GM23248 (cell line): ENCODE measurements at regions not wholly inside any gene's neighbourhood (a gene's known extent, or its start where the extent isn't known, plus 50 kb on each side); places are given as distances from the start of the nearest gene placed in this dataset.

Experiments used
- DNase-seq: peaks from one replicate; pipeline ENCODE4 v3.0.0-alpha.2; 2015
- H2AFZ ChIP-seq: fragments of 200-600 bp; sonication (generic); 2 replicates; pipeline ENCODE4 v1.6.1; 2016; ENCODE audit warnings: antibody characterized with exemption
- H3F3A ChIP-seq: fragments of 200-600 bp; sonication (generic); 2 replicates; pipeline ENCODE4 v1.6.1; 2016; ENCODE audit warnings: mild to moderate bottlenecking, antibody characterized with exemption, mixed run types; ENCODE audit not compliant: insufficient read depth
- H3K27ac ChIP-seq: fragments of 200-600 bp; sonication (generic); 2 replicates; pipeline ENCODE4 v1.5.1; 2016; ENCODE audit warnings: mild to moderate bottlenecking
- H3K27me3 ChIP-seq: fragments of 200-600 bp; sonication (generic); replicated peaks from 2 replicates; pipeline ENCODE4 v1.6.1; 2016; ENCODE audit warnings: mild to moderate bottlenecking; ENCODE audit not compliant: insufficient read depth
- H3K36me3 ChIP-seq: fragments of 200-600 bp; sonication (generic); 2 replicates; pipeline ENCODE4 v1.6.1; 2016; ENCODE audit warnings: low read depth, mild to moderate bottlenecking
- H3K4me1 ChIP-seq: fragments of 200-600 bp; sonication (generic); 2 replicates; pipeline ENCODE4 v1.6.1; 2016; ENCODE audit warnings: mild to moderate bottlenecking; ENCODE audit not compliant: insufficient read depth
- H3K4me2 ChIP-seq: fragments of 200-600 bp; sonication (generic); one replicate; pipeline ENCODE4 v1.6.1; 2016; ENCODE audit warnings: mild to moderate bottlenecking; ENCODE audit not compliant: unreplicated experiment
- H3K4me3 ChIP-seq: fragments of 200-600 bp; sonication (generic); 2 replicates; pipeline ENCODE4 v1.5.1; 2016; ENCODE audit warnings: mild to moderate bottlenecking
- H3K79me2 ChIP-seq: fragments of 200-600 bp; sonication (generic); 2 replicates; pipeline ENCODE4 v1.6.1; 2016; ENCODE audit warnings: mild to moderate bottlenecking; ENCODE audit not compliant: insufficient read depth
- H3K9ac ChIP-seq: fragments of 200-600 bp; sonication (generic); 2 replicates; pipeline ENCODE4 v1.6.1; 2016; ENCODE audit warnings: mild to moderate bottlenecking
- H3K9me2 ChIP-seq: fragments of 200-600 bp; sonication (generic); 2 replicates; pipeline ENCODE4 v1.6.1; 2016; ENCODE audit warnings: mixed run types, mild to moderate bottlenecking, moderate library complexity; ENCODE audit not compliant: insufficient read depth
- H3K9me3 ChIP-seq: fragments of 200-600 bp; sonication (generic); one replicate; pipeline ENCODE4 v1.6.1; 2017; ENCODE audit warnings: low read depth
- H4K20me1 ChIP-seq: fragments of 200-600 bp; sonication (generic); 2 replicates; pipeline ENCODE4 v1.6.0; 2016; ENCODE audit not compliant: insufficient read depth
- EZH2 ChIP-seq: fragments of 200-600 bp; sonication (generic); IDR thresholded peaks from 2 replicates; pipeline ENCODE4 v1.6.1; 2018; ENCODE audit warnings: antibody characterized with exemption, mild to moderate bottlenecking; ENCODE audit not compliant: insufficient read depth, poor library complexity, severe bottlenecking
- EZH2phosphoT487 ChIP-seq: fragments of 200-600 bp; sonication (generic); IDR thresholded peaks from 2 replicates; pipeline ENCODE4 v1.6.1; 2018; ENCODE audit warnings: antibody characterized with exemption, moderate library complexity, mild to moderate bottlenecking, low read depth; ENCODE audit not compliant: insufficient read depth
- WGBS, 2 experiments: methylation state at CpG; one replicate each; pipeline ENCODE4 v1.1.6; 2015 to 2017; ENCODE audit warnings: low lambda C conversion rate in 2 of 2, low coverage in 1 of 2; ENCODE audit errors: missing lambda C conversion rate in 2 of 2; 5-methylcytosine and 5-hydroxymethylcytosine counted together
- in situ Hi-C: fragments of 300-500 bp; cut with MboI; formaldehyde crosslinking; loops from 2 replicates; pipeline ENCODE4 v1.15.0; 2020

GRCh38 chr2:12330916-12331315 is 385.8 kb upstream of the TRIB2 start:
- no peak overlapping the region for H3K4me2 ChIP-seq
- no peaks in the 10 kb centered on the region for H3K27me3 ChIP-seq
- no peak overlapping the region for H3K27ac ChIP-seq
- no peak overlapping the region for H2AFZ ChIP-seq
- no peaks in the 10 kb centered on the region for H3K79me2 ChIP-seq
- DNase-seq = peak; percentile 80
- 71 to 82% methylated on average over 3 of the region's 3 CpGs for WGBS, 2 experiments
- no peaks in the 10 kb centered on the region for H4K20me1 ChIP-seq
- H3K36me3 ChIP-seq = no peaks in the 10 kb centered on the region
- no peak for TF ChIP-seq EZH2
- no peak for TF ChIP-seq EZH2phosphoT487
- H3K4me1 ChIP-seq = no peaks in the 10 kb centered on the region
- H3K9me2 ChIP-seq = peaks cover 5% of the 10 kb centered on the region; the same call in 1 of the 2 replicates
- in situ Hi-C loops = no loop called here
- no peak overlapping the region for H3K9ac ChIP-seq
- H3K4me3 ChIP-seq = no peak overlapping the region
- H3F3A ChIP-seq = no peaks in the 10 kb centered on the region
- no peaks in the 10 kb centered on the region for H3K9me3 ChIP-seq

DNA sequence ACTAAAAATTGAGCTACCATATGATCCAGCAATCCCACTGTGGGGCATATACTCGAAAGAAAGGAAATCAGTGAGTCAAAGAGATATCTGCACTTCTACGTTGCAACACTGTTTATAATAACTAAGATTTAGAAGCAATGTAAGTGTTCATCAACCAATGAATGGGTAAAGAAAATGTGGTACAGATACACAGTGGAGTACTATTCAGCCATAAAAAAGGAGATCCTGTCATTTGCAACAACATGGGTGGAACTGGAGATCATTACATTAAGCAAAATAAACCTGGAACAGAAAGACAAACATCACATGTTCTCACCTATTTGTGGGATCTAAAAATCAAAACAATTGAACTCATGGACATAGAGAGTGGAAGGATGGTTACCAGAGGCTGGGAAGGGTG is 385.0 kb upstream of the TRIB2 start:
- H3K4me1 ChIP-seq = no peaks in the 10 kb centered on the region
- H3K79me2 ChIP-seq = no peaks in the 10 kb centered on the region
- in situ Hi-C loops = no loop called here
- H3K9me2 ChIP-seq = peaks cover 5% of the 10 kb centered on the region; the same call in 1 of the 2 replicates
- no peak overlapping the region for H3K27ac ChIP-seq
- no peaks in the 10 kb centered on the region for H3K36me3 ChIP-seq
- H3K4me3 ChIP-seq = no peak overlapping the region
- no peak overlapping the region for H3K9ac ChIP-seq
- 83 to 86% methylated on average over 2 of the region's 2 CpGs for WGBS, 2 experiments
- no peaks in the 10 kb centered on the region for H3F3A ChIP-seq
- TF ChIP-seq EZH2phosphoT487 = no peak
- TF ChIP-seq EZH2 = no peak
- H3K9me3 ChIP-seq = no peaks in the 10 kb centered on the region
- DNase-seq = no peak
- H2AFZ ChIP-seq = no peak overlapping the region
- no peak overlapping the region for H3K4me2 ChIP-seq
- H3K27me3 ChIP-seq = 0 out of 2 replicates have a peak, but pooled peaks cover 2% of the 10 kb centered on the region
- no peaks in the 10 kb centered on the region for H4K20me1 ChIP-seq

- no peaks in the 10 kb centered on the region for H3K4me1 ChIP-seq
- no peak overlapping the region for H3K27ac ChIP-seq
- TF ChIP-seq EZH2 = no peak
- TF ChIP-seq EZH2phosphoT487 = no peak
- no peaks in the 10 kb centered on the region for H3K79me2 ChIP-seq
- in situ Hi-C loops = no loop called here
- 0 out of 2 replicates have a peak, but pooled peaks cover 2% of the 10 kb centered on the region for H3K27me3 ChIP-seq
- no peak overlapping the region for H3K4me2 ChIP-seq
- no peaks in the 10 kb centered on the region for H3F3A ChIP-seq
- no peak overlapping the region for H3K9ac ChIP-seq
- 53 to 56% methylated on average over 2 of the region's 2 CpGs for WGBS, 2 experiments
- no peaks in the 10 kb centered on the region for H3K9me3 ChIP-seq
- no peak overlapping the region for H3K4me3 ChIP-seq
- H2AFZ ChIP-seq = no peak overlapping the region
- no peaks in the 10 kb centered on the region for H3K36me3 ChIP-seq
- peaks cover 5% of the 10 kb centered on the region; the same call in 1 of the 2 replicates for H3K9me2 ChIP-seq
- no peaks in the 10 kb centered on the region for H4K20me1 ChIP-seq
- no peak for DNase-seq
Observed at GRCh38 chr2:12333293-12333692, 383.4 kb upstream of the TRIB2 start.

DNA sequence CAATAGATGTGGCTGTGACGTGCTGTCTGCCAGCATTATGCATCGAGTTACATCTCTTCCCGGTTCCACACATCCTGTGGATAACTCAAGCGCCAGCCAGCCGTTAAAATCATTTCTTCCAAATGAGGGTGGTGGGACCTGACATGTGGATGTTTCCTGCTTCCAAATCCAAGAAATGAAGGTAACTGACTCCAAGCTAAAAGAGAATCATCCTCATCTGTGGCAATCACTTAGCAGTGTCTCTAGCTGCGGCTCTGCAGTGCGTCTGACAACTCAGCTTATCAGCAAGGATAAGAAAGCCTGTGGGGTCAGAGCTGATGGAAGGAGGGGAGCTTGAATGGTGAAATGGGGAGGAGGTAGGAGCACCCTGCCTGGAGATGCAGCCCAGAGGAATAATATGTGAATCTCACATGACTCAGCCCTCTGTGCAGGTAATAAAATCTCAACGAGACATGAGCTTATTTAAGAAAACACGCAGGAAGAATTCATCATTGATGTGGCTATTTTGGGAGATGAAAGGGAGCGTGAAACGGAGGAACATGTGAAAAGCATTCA is 382.2 kb upstream of the TRIB2 start:
- Histone ChIP-seq H2AFZ (no peak overlapping the region), H3K27ac (no peak overlapping the region), H4K20me1 (no peaks in the 10 kb centered on the region), H3K4me1 (no peaks in the 10 kb centered on the region), H3K27me3 (0 out of 2 replicates have a peak, but pooled peaks cover 2% of the 10 kb centered on the region), H3K79me2 (no peaks in the 10 kb centered on the region), H3K9me2 (peaks cover 5% of the 10 kb centered on the region; the same call in 1 of the 2 replicates), H3K4me2 (no peak overlapping the region), H3K9me3 (no peaks in the 10 kb centered on the region), H3K9ac (no peak overlapping the region), H3K4me3 (no peak overlapping the region), H3K36me3 (no peaks in the 10 kb centered on the region), H3F3A (no peaks in the 10 kb centered on the region)
- no peak for TF ChIP-seq EZH2phosphoT487
- no peak for TF ChIP-seq EZH2
- WGBS, 2 experiments = 42 to 47% methylated on average over 11 of the region's 11 CpGs
- in situ Hi-C loops = no loop called here
- no peak for DNase-seq

DNA sequence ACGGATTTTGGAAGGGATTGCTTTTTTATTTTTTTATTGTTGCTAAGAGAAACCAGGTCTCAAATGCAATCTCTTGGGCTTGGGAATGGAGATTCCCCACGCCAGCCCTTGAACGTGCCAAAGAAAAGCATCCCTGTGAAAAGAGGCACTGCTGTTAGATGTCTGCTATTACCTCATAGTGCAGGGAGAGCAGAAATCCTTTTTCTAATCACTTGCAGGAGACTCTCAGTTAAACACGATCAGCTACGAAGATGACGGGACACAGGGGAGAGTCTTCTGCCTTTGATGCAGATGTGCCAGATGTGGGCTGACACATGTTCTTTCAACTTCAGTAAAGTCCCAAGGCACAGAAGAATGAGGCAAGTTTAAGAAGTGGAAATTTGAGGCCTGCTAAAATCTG is 381.6 kb upstream of the TRIB2 start:
- WGBS, 2 experiments = 44 to 53% methylated on average over 6 of the region's 6 CpGs

More for the DNA sequence above, 381.6 kb upstream of the TRIB2 start:
- Histone ChIP-seq H3K4me3 (no peak overlapping the region), H3K4me1 (peaks cover 6% of the 10 kb centered on the region), H3K4me2 (no peak overlapping the region), H3K9ac (no peak overlapping the region), H3K9me2 (peaks cover 5% of the 10 kb centered on the region; the same call in 1 of the 2 replicates), H4K20me1 (no peaks in the 10 kb centered on the region), H3K9me3 (no peaks in the 10 kb centered on the region), H3K36me3 (no peaks in the 10 kb centered on the region), H2AFZ (no peak overlapping the region), H3K27me3 (0 out of 2 replicates have a peak, but pooled peaks cover 2% of the 10 kb centered on the region), H3K79me2 (no peaks in the 10 kb centered on the region), H3F3A (no peaks in the 10 kb centered on the region), H3K27ac (no peak overlapping the region)
- in situ Hi-C loops = no loop called here
- TF ChIP-seq EZH2phosphoT487 (no peak), EZH2 (no peak)
- no peak for DNase-seq
